Upper lobe of left lung (tissue), 4 donors: ENCODE measurements at regions not wholly inside any gene's neighbourhood (a gene's known extent, or its start where the extent isn't known, plus 50 kb on each side); places are given as distances from the start of the nearest gene placed in this dataset.
"Not testable (repeated sequence)": the region's sequence is repeated elsewhere in the genome, so short reads cannot be mapped to it uniquely, and the experiment has no call there.

Source experiments
- EP300 ChIP-seq, 4 donors: sonication (generic); formaldehyde crosslinking; IDR thresholded peaks; one replicate each; pipeline ENCODE4 v1.5.1; 2017; ENCODE audit warnings: antibody characterized with exemption in 4 of 4, control low read depth in 2 of 4
- POLR2A ChIP-seq, 4 donors: fragments of 450-650 bp; IDR thresholded peaks; one replicate each; pipeline ENCODE4 v1.5.1; 2016 to 2017; ENCODE audit warnings: antibody characterized with exemption in 4 of 4, mild to moderate bottlenecking in 2 of 4
- TF ChIP-seq, protein P1 (sequence below), 6 experiments: fragments of 450-650 bp in 4 of 6; fragments of 200-600 bp in 2 of 6; sonication (generic) in 2 of 6; IDR thresholded peaks; one replicate each; pipeline ENCODE4 v1.5.1; 2016 to 2019; ENCODE audit warnings: antibody characterized with exemption in 6 of 6

DNA sequence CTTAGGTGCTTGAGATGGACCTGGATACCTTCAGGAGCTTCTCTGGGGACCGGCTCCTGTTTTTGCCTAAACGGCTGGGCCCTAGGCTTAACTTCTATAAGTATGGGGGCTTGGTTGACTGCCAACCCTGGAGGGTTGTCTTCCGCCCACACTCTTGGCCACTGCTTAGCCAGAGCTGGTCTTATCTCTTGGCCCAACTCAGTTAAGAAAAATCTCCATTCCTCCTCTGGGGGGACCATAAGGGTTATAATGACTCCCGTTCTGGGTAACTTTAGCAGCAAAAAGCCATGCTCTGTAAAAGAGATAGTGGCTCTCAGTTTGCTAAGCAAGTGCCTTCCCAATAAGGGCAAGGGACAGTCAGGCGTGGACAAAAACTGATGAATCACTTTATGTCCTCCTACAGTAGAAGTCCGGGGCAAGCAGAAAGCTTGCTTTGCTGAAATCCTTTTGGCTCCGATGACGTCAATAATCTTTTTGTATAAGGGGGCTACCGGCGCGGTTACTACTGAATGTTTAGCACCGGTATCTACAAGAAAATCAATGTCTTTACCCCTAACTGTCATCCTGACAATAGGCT is 130.0 kb upstream of the CCZ1B start:
- not testable (repeated sequence) for TF ChIP-seq POLR2A, EP300 (IDR thresholded peaks at IDR 0.05)
- TF ChIP-seq, protein P1, sequence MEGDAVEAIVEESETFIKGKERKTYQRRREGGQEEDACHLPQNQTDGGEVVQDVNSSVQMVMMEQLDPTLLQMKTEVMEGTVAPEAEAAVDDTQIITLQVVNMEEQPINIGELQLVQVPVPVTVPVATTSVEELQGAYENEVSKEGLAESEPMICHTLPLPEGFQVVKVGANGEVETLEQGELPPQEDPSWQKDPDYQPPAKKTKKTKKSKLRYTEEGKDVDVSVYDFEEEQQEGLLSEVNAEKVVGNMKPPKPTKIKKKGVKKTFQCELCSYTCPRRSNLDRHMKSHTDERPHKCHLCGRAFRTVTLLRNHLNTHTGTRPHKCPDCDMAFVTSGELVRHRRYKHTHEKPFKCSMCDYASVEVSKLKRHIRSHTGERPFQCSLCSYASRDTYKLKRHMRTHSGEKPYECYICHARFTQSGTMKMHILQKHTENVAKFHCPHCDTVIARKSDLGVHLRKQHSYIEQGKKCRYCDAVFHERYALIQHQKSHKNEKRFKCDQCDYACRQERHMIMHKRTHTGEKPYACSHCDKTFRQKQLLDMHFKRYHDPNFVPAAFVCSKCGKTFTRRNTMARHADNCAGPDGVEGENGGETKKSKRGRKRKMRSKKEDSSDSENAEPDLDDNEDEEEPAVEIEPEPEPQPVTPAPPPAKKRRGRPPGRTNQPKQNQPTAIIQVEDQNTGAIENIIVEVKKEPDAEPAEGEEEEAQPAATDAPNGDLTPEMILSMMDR (IDR thresholded peaks at IDR 0.05) = not testable (repeated sequence)
